ENCODE measurements at regions not wholly inside any gene's neighbourhood (a gene's known extent, or its start where the extent isn't known, plus 50 kb on each side); places are given as distances from the start of the nearest gene placed in this dataset.
"Not testable (repeated sequence)": the region's sequence is repeated elsewhere in the genome, so short reads cannot be mapped to it uniquely, and the experiment has no call there.

DNA sequence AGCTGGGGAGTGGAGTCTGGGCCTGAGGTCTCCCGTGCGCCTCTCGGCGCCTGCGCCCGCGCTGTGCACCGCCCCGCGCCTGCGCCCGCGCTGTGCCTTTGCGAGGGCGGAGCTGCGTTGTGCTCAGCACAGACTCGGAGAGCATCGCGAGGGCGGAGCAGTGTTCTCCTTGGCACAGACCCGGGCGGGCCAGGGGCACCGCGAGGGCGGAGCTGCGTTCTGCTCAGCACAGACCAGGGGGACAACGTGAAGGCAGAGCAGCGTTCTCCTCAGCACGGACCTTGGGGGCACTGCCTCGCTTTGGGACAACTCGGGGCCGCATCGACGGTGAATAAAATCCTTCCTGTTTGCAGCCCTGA, 2968.4 kb downstream of the RPIA start:
- FAIRE-seq = not testable (repeated sequence)

GRCh38 chr2:91667341-91667740, 2975.9 kb downstream of the RPIA start:
- FAIRE-seq = not testable (repeated sequence)

DNA sequence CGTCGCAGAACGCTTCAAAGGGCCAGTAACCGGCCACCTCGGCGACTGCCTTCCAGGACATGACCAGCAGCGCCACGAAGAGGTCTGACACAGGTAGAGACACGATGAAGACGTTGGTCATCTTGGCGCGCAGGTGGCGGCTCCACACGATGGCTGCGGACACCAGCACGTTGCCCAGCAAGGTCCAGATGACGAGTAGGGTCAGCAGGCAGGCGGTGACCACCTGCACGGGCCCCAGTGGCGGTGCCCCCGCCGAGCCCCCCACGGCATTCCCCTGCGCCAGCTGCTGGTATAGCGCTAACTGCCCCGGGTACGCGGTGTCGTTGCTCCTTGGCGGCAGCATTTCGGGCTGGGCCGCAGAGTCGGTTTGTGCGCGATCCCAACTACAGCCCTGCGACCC, 2994.1 kb downstream of the RPIA start:
- not testable (repeated sequence) for FAIRE-seq

GRCh38 chr2:91686046-91686445, 2994.6 kb downstream of the RPIA start:
- FAIRE-seq = not testable (repeated sequence)
